SU-DHL-6 (cell line): ENCODE measurements at regions not wholly inside any gene's neighbourhood (a gene's known extent, or its start where the extent isn't known, plus 50 kb on each side); places are given as distances from the start of the nearest gene placed in this dataset.

Experiments
- H2AFZ ChIP-seq: fragments of 200-600 bp; sonication (generic); 2 replicates; pipeline ENCODE4 v1.6.1; 2014; ENCODE audit warnings: low read depth, mild to moderate bottlenecking, moderate library complexity, mixed read lengths, antibody characterized with exemption, low read length; ENCODE audit not compliant: severe bottlenecking
- H3F3A ChIP-seq: fragments of 200-600 bp; shearing (Covaris generic); 2 replicates; pipeline ENCODE4 v1.6.0; 2016; ENCODE audit warnings: antibody characterized with exemption, mild to moderate bottlenecking; ENCODE audit not compliant: insufficient read depth
- H3K27ac ChIP-seq: fragments of 200-600 bp; sonication (generic); 2 replicates; pipeline ENCODE4 v1.5.1; 2016; ENCODE audit warnings: low read depth, mild to moderate bottlenecking, low read length, moderate library complexity, mixed read lengths
- H3K27me3 ChIP-seq: fragments of 200-600 bp; sonication (generic), shearing (Covaris generic); 2 replicates; pipeline ENCODE4 v1.6.0; 2014; ENCODE audit warnings: mild to moderate bottlenecking, low read length
- H3K36me3 ChIP-seq: fragments of 200-600 bp; sonication (generic); 2 replicates; pipeline ENCODE4 v1.6.1; 2014; ENCODE audit warnings: mild to moderate bottlenecking, low read length, mixed read lengths
- H3K4me2 ChIP-seq: fragments of 300-600, 200-600 bp; shearing (Covaris generic), sonication (generic); 2 replicates; pipeline ENCODE4 v1.6.0; 2014; ENCODE audit warnings: low read length, low read depth, mild to moderate bottlenecking; ENCODE audit not compliant: poor library complexity, severe bottlenecking
- H3K4me3 ChIP-seq: fragments of 200-600 bp; sonication (generic); 2 replicates; pipeline ENCODE4 v1.5.1; 2014; ENCODE audit warnings: antibody characterized with exemption, low read length, mild to moderate bottlenecking, mixed read lengths; ENCODE audit not compliant: insufficient read depth, poor library complexity, severe bottlenecking
- H3K79me2 ChIP-seq: fragments of 200-600 bp; sonication (generic); 2 replicates; pipeline ENCODE4 v1.6.1; 2014; ENCODE audit warnings: mild to moderate bottlenecking, low read length, moderate library complexity; ENCODE audit not compliant: insufficient read depth
- H3K9ac ChIP-seq: fragments of 200-600 bp; sonication (generic); 2 replicates; pipeline ENCODE4 v1.7.0; 2014; ENCODE audit warnings: mild to moderate bottlenecking, low read length
- H3K9me2 ChIP-seq: fragments of 200-600 bp; sonication (generic); replicated peaks from 2 replicates; pipeline ENCODE4 v1.6.1; 2014; ENCODE audit warnings: low read length; ENCODE audit not compliant: insufficient read depth
- H3K9me3 ChIP-seq: fragments of 200-600 bp; sonication (generic); 2 replicates; pipeline ENCODE4 v1.6.1; 2014; ENCODE audit warnings: low read length, mixed read lengths; ENCODE audit not compliant: insufficient read depth
- H4K20me1 ChIP-seq: fragments of 200-600 bp; sonication (generic); 2 replicates; pipeline ENCODE4 v1.6.1; 2014; ENCODE audit warnings: low read depth, mild to moderate bottlenecking, antibody characterized with exemption, low read length, moderate library complexity, mixed read lengths
- EZH2phosphoT487 ChIP-seq: fragments of 200-600 bp; sonication (generic), shearing (Covaris generic); conservative IDR thresholded peaks from 2 replicates; pipeline ENCODE4 v1.6.1; 2018; ENCODE audit warnings: mild to moderate bottlenecking, antibody characterized with exemption, low read length, moderate library complexity, mixed read lengths
- TF ChIP-seq, protein P1 (sequence below): fragments of 200-600 bp; sonication (generic); IDR thresholded peaks from one replicate; pipeline ENCODE4 v1.5.1; 2017; ENCODE audit warnings: antibody characterized with exemption, mild to moderate bottlenecking, low read length, moderate library complexity; ENCODE audit not compliant: insufficient read depth, poor library complexity, severe bottlenecking

DNA sequence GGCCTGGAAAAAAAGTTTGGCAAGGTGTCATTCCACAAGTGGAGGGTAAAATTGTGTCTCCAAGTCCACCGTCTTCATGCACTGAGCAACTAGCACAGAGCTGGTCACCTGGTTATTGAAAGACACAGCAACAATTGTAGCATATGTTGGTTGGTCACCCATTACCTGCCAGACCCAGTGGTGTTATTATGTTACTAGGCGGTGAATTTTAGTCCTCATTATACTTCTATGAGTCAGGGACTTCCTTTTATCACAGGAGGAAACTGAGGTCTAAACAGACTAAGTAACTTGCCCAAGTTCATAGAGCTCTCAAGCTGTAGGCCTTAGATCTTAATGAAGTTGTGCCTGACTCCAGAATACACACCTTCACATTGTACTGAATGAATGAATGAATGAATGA is 94.9 kb upstream of the VANGL1 start:
- H3K4me2 ChIP-seq: no peak overlapping the region
- TF ChIP-seq, protein P1, sequence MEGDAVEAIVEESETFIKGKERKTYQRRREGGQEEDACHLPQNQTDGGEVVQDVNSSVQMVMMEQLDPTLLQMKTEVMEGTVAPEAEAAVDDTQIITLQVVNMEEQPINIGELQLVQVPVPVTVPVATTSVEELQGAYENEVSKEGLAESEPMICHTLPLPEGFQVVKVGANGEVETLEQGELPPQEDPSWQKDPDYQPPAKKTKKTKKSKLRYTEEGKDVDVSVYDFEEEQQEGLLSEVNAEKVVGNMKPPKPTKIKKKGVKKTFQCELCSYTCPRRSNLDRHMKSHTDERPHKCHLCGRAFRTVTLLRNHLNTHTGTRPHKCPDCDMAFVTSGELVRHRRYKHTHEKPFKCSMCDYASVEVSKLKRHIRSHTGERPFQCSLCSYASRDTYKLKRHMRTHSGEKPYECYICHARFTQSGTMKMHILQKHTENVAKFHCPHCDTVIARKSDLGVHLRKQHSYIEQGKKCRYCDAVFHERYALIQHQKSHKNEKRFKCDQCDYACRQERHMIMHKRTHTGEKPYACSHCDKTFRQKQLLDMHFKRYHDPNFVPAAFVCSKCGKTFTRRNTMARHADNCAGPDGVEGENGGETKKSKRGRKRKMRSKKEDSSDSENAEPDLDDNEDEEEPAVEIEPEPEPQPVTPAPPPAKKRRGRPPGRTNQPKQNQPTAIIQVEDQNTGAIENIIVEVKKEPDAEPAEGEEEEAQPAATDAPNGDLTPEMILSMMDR: no peak
- no peak for TF ChIP-seq EZH2phosphoT487

DNA sequence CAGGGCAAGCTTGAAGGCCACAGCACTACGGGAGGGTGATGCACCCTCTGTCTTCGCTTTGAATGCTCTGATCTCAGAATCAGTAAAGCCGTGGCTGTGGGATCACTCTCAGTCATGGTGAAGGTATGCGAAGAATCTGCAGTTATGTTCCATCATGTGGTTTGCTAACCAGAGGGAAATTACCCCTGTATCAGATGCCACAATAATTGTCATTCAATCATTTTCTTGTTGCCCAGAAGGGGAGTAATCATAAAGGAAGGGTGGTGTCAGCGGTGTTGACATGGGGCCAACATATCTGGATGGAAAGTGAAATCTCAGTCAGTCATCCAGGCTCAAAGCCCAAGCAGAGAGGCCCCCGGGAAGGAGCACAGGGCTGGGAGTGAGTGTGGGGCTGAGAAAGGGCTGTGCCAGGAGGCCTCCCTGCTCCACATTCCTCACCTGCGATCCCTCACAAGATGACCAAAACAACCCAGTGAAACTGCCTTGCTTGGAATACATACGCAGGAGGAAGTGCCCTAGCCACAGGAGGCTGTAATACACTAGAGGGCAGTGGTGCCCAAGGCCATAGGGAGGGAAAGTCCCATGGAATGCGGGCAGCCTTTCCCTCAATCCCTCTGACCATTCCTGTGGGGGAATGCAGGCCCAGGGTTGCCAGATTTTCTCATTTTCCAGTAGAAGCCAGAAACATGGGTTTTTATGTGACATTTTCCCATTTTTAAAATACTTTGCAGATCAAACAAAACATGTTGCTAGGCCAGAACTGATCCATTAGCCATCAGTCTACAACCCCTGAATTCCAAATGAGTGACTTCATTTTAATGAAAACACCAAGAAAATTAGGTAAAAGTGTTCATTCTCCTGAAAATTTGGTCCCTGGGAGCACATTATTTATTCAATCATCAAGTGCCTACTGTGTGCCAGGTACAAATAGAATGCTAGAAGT is 95.7 kb upstream of the VANGL1 start:
- no peak overlapping the region for H3K9ac ChIP-seq
- no peak for TF ChIP-seq EZH2phosphoT487
- TF ChIP-seq, protein P1: no peak

More for the DNA sequence above, 94.9 kb upstream of the VANGL1 start:
- no peaks in the 10 kb centered on the region for H3K36me3 ChIP-seq
- no peak overlapping the region for H3K9ac ChIP-seq
- H3K9me2 ChIP-seq: no peaks in the 10 kb centered on the region
- H3K9me3 ChIP-seq: no peaks in the 10 kb centered on the region
- H3K27ac ChIP-seq: no peak overlapping the region
- H3F3A ChIP-seq: no peaks in the 10 kb centered on the region
- H3K79me2 ChIP-seq: no peaks in the 10 kb centered on the region
- no peak overlapping the region for H3K4me3 ChIP-seq
- no peak overlapping the region for H2AFZ ChIP-seq
- no peaks in the 10 kb centered on the region for H3K27me3 ChIP-seq
- H4K20me1 ChIP-seq: no peaks in the 10 kb centered on the region

DNA sequence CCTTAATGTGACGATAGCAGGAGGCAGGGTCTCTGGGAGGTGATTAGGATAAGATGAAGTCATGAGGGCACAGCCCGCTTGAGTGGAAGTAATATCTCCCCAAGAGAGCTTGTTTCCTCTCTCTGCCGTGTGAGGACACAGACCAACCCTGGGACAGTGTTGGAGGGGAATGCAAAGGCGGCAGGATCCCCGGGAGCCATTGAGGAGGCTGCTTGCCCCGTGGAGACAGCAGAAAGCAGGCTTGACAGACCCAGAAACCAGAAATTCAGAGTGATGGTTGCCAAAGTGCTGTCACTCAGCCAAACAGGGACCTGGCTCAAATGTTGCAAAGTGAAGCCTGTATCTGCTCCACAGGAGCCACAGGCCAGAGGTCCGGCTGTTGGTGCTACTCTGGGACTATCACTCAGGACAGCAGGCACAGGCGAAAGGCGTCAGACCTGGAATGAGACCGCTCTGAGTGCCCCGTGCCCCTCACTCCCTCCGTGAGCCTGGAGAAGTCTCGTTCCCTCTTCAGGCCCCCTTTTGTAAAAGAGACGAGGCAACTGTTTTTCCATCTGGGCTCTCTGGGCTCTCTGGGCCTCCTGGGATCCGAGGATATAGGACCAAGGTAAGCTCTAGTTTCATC is 96.6 kb upstream of the VANGL1 start:
- H3K27me3 ChIP-seq: no peaks in the 10 kb centered on the region
- no peaks in the 10 kb centered on the region for H3K9me2 ChIP-seq
- no peak overlapping the region for H3K27ac ChIP-seq
- no peak overlapping the region for H2AFZ ChIP-seq
- H3K4me3 ChIP-seq: no peak overlapping the region
- no peaks in the 10 kb centered on the region for H3K9me3 ChIP-seq
- no peaks in the 10 kb centered on the region for H4K20me1 ChIP-seq
- H3K36me3 ChIP-seq: no peaks in the 10 kb centered on the region
- H3K79me2 ChIP-seq: no peaks in the 10 kb centered on the region
- no peak overlapping the region for H3K4me2 ChIP-seq
- H3K9ac ChIP-seq: no peak overlapping the region
- H3F3A ChIP-seq: no peaks in the 10 kb centered on the region
- TF ChIP-seq, protein P1: no peak
- no peak for TF ChIP-seq EZH2phosphoT487

More for the DNA sequence above, 95.7 kb upstream of the VANGL1 start:
- no peaks in the 10 kb centered on the region for H3K9me3 ChIP-seq
- no peaks in the 10 kb centered on the region for H4K20me1 ChIP-seq
- no peaks in the 10 kb centered on the region for H3K9me2 ChIP-seq
- H3F3A ChIP-seq: no peaks in the 10 kb centered on the region
- no peak overlapping the region for H3K27ac ChIP-seq
- no peak overlapping the region for H2AFZ ChIP-seq
- no peak overlapping the region for H3K4me2 ChIP-seq
- H3K36me3 ChIP-seq: no peaks in the 10 kb centered on the region
- H3K79me2 ChIP-seq: no peaks in the 10 kb centered on the region
- H3K27me3 ChIP-seq: no peaks in the 10 kb centered on the region
- H3K4me3 ChIP-seq: no peak overlapping the region
